GM12878 (cell line): ENCODE measurements at regions not wholly inside any gene's neighbourhood (a gene's known extent, or its start where the extent isn't known, plus 50 kb on each side); places are given as distances from the start of the nearest gene placed in this dataset.

Experiments used
- CREM ChIP-seq: IDR thresholded peaks from 2 replicates; pipeline ENCODE4 v1.6.1; 2014; ENCODE audit warnings: antibody characterized with exemption, low read depth
- EGR1 ChIP-seq, 2 experiments: IDR thresholded peaks; 1 replicate in 1 of 2; 2 replicates in 1 of 2; pipeline ENCODE4 v1.6.1; 2011 to 2012; ENCODE audit warnings: low read depth in 2 of 2, low read length in 2 of 2, borderline replicate concordance in 1 of 2, mild to moderate bottlenecking in 1 of 2, moderate library complexity in 1 of 2
- IKZF1 ChIP-seq: fragments of 450-650 bp; conservative IDR thresholded peaks from 2 replicates; pipeline ENCODE4 v1.6.1; 2017; ENCODE audit warnings: antibody characterized with exemption, mild to moderate bottlenecking
- NRF1 ChIP-seq: conservative IDR thresholded peaks from 2 replicates; pipeline ENCODE4 v1.6.1; 2011; ENCODE audit warnings: mild to moderate bottlenecking, low read depth, low read length, improper control_type of control experiment
- POLR2A ChIP-seq: IDR thresholded peaks from 2 replicates; pipeline ENCODE4 v1.6.1; 2011; ENCODE audit warnings: low read depth, mild to moderate bottlenecking, low read length
- POLR2AphosphoS2 ChIP-seq: IDR thresholded peaks from 2 replicates; pipeline ENCODE4 v1.6.1; 2011; ENCODE audit warnings: low read depth, mild to moderate bottlenecking, low read length, improper control_type of control experiment, moderate library complexity
- POLR2AphosphoS5 ChIP-seq: IDR thresholded peaks from 2 replicates; pipeline ENCODE4 v1.6.1; 2011; ENCODE audit warnings: mild to moderate bottlenecking, low read length, inconsistent platforms
- ZNF384 ChIP-seq: IDR thresholded peaks from 2 replicates; pipeline ENCODE4 v1.6.1; 2012; ENCODE audit warnings: low read depth, mild to moderate bottlenecking, low read length, improper control_type of control experiment, borderline replicate concordance
- TF ChIP-seq, protein P1 (sequence below), 3 experiments: IDR thresholded peaks in 2 of 3; conservative IDR thresholded peaks in 1 of 3; 2 replicates each; pipeline ENCODE4 v1.5.1; 2011; ENCODE audit warnings: low read depth in 3 of 3, low read length in 3 of 3, mild to moderate bottlenecking in 3 of 3, control low read depth in 2 of 3, moderate library complexity in 2 of 3, inconsistent platforms in 1 of 3, mixed read lengths in 1 of 3; ENCODE audit not compliant: control insufficient read depth in 2 of 3, insufficient read depth in 1 of 3; ENCODE audit errors: extremely low read depth in 1 of 3
- TF ChIP-seq, protein P2 (sequence below): fragments of 450-650 bp; IDR thresholded peaks from 2 replicates; pipeline ENCODE4 v1.6.1; 2017; ENCODE audit warnings: borderline replicate concordance

DNA sequence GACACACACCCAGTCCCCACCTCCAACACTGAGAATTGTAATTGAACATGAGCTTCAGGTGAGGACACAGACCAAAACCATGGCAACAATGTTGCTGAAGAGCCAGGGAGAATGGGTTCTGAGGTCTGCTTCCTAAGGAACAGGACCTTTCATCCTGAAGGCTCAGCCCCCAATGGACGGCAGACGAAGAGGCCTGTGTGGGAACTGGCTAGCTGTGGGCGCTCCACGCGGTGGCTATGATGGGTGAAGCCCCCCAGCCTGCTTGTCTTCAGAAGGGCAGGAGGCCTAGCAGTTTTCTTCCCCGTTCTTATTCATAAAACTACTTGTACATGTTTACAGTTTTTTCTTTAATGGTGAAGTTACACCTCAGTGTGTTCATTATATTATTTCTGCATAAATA is 136.1 kb upstream of the SPACA7 start:
- TF ChIP-seq EGR1 (IDR thresholded peaks at IDR 0.05; ENCODE audit: borderline replicate concordance in 1 of 2, low read depth in 2 of 2, low read length in 2 of 2) (no peak), CREM (no peak), POLR2AphosphoS5 (no peak), ZNF384 (no peak), POLR2A (no peak), POLR2AphosphoS2 (no peak), IKZF1 (no peak), NRF1 (no peak)
- TF ChIP-seq, protein P1, sequence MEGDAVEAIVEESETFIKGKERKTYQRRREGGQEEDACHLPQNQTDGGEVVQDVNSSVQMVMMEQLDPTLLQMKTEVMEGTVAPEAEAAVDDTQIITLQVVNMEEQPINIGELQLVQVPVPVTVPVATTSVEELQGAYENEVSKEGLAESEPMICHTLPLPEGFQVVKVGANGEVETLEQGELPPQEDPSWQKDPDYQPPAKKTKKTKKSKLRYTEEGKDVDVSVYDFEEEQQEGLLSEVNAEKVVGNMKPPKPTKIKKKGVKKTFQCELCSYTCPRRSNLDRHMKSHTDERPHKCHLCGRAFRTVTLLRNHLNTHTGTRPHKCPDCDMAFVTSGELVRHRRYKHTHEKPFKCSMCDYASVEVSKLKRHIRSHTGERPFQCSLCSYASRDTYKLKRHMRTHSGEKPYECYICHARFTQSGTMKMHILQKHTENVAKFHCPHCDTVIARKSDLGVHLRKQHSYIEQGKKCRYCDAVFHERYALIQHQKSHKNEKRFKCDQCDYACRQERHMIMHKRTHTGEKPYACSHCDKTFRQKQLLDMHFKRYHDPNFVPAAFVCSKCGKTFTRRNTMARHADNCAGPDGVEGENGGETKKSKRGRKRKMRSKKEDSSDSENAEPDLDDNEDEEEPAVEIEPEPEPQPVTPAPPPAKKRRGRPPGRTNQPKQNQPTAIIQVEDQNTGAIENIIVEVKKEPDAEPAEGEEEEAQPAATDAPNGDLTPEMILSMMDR (IDR thresholded peaks at IDR 0.05 in 2 of 3, conservative IDR thresholded peaks at IDR 0.05 in 1 of 3; ENCODE audit: control insufficient read depth in 2 of 3, extremely low read depth in 1 of 3, insufficient read depth in 1 of 3, low read depth in 3 of 3, low read length in 3 of 3), result no peak
- TF ChIP-seq, protein P2, sequence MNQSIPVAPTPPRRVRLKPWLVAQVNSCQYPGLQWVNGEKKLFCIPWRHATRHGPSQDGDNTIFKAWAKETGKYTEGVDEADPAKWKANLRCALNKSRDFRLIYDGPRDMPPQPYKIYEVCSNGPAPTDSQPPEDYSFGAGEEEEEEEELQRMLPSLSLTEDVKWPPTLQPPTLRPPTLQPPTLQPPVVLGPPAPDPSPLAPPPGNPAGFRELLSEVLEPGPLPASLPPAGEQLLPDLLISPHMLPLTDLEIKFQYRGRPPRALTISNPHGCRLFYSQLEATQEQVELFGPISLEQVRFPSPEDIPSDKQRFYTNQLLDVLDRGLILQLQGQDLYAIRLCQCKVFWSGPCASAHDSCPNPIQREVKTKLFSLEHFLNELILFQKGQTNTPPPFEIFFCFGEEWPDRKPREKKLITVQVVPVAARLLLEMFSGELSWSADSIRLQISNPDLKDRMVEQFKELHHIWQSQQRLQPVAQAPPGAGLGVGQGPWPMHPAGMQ, result no peak
